ENCODE measurements at regions not wholly inside any gene's neighbourhood (a gene's known extent, or its start where the extent isn't known, plus 50 kb on each side); places are given as distances from the start of the nearest gene placed in this dataset.

DNA sequence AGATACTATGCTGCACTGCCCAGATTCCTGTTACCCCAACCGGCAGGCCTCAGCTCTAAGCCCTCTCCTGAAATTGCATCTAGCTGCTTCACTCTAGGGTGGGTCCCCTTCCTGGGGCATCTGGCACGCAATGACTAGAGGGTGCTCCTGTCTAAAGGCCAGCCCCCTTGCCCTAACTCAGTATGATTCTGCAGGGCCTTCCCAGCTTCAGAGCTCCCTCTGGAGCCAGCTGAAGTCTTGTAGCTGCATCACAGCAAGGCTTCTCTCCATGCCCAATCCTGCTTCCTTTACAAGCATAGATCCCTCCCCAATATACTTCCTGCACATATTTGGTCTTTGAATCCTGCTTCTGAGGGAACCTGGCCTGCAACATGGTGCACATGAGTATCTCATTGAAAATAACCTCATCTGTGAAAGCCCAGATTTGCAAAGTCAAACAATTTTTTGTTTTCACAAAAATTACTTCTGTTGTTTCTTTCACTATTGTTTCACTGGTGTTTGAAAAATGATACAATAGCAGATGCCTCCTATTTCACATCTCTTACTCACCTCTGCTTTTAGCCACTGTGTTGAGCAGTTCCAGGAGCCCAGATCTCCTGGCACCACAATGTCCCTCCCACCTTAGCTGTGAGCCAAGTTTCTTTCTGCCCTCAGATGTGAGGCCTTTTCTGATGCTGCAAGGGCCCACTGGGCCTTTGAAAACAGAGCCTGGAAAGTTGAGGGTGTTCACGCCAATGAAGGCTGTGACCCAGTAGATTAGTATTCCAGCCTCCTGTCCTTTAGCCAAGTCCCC is 169.5 kb upstream of the EGLN3 start:
- Histone ChIP-seq H3K27me3 (ENCODE audit: insufficient read depth, low read length) (peaks cover 58% of the 10 kb centered on the region), H3K79me2 (ENCODE audit: control insufficient read depth, insufficient read depth, low read length, unreplicated experiment) (no peaks in the 10 kb centered on the region), H3K4me3 (ENCODE audit: low read depth, low read length) (no peak overlapping the region), H3K4me1 (ENCODE audit: control insufficient read depth, insufficient read depth, low read length, unreplicated experiment) (no peaks in the 10 kb centered on the region), H2AFZ (ENCODE audit: low read length, unreplicated experiment) (no peak overlapping the region), H3K27ac (ENCODE audit: low read depth, low read length) (no peak overlapping the region), H3K36me3 (ENCODE audit: insufficient read depth, low read length) (no peaks in the 10 kb centered on the region)

DNA sequence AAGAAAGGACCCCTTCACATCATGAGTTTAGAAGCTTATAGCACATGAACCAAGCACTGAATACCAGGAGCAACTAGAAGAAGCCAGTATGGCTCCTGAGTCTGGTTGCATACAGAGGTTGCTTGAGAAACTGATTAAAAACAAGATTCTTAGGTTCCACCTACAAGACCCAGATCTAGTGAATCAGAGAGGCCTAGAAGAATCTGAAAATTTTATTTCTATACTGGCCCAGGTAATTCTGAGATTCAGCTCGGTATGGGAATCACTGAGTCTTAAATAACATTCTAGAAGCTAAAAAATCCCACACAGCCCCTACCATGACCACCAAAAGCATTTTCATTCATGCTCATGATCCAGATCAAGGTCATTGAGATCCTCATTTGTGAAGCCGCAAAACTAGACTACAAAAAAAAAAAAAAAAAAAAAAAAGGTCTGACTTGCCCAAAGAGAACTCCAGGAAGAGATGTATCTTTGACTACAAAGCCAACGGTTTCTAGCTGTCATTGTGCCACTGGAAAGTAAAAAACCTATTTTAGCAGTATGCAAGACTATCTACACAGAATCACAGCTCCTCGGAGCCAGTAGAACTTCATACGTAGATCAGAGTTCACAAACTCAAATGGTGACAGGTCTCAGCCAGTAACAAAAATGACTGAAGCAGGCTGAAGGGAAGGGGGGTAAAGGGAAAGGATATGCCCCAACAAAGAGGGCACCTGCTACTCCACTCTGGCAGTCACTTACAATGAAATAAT is 168.4 kb upstream of the EGLN3 start:
- H2AFZ ChIP-seq (ENCODE audit: low read length, unreplicated experiment): no peak overlapping the region
- H3K27me3 ChIP-seq (ENCODE audit: insufficient read depth, low read length): peaks cover 57% of the 10 kb centered on the region
- H3K27ac ChIP-seq (ENCODE audit: low read depth, low read length): no peak overlapping the region
- H3K36me3 ChIP-seq (ENCODE audit: insufficient read depth, low read length): no peaks in the 10 kb centered on the region
- no peak overlapping the region for H3K4me3 ChIP-seq (ENCODE audit: low read depth, low read length)
- H3K4me1 ChIP-seq (ENCODE audit: control insufficient read depth, insufficient read depth, low read length, unreplicated experiment): no peaks in the 10 kb centered on the region
- H3K79me2 ChIP-seq (ENCODE audit: control insufficient read depth, insufficient read depth, low read length, unreplicated experiment): no peaks in the 10 kb centered on the region

DNA sequence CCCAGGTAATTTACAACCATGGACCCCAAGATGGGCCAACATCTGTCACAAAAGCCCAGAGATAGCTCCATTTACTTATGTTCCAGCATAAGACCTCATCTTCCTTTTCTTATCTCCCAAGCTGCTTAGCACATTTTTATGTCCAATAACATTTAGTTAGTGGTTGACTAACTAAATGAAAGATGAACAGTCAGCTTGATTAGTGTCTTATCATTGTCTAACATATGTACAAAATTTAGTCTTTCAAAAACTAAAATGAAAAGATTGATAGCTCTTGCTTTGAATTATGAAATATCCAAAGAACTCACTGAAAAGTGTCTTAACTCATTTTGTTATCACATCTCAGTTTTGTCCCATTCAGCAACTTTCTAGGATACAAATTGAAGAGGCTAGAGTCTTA is 163.1 kb upstream of the EGLN3 start:
- Histone ChIP-seq H3K27ac (ENCODE audit: low read depth, low read length) (no peak overlapping the region), H3K79me2 (ENCODE audit: control insufficient read depth, insufficient read depth, low read length, unreplicated experiment) (no peaks in the 10 kb centered on the region), H3K4me1 (ENCODE audit: control insufficient read depth, insufficient read depth, low read length, unreplicated experiment) (no peaks in the 10 kb centered on the region), H2AFZ (ENCODE audit: low read length, unreplicated experiment) (no peak overlapping the region), H3K27me3 (ENCODE audit: insufficient read depth, low read length) (peaks cover 67% of the 10 kb centered on the region), H3K36me3 (ENCODE audit: insufficient read depth, low read length) (no peaks in the 10 kb centered on the region), H3K4me3 (ENCODE audit: low read depth, low read length) (no peak overlapping the region)

DNA sequence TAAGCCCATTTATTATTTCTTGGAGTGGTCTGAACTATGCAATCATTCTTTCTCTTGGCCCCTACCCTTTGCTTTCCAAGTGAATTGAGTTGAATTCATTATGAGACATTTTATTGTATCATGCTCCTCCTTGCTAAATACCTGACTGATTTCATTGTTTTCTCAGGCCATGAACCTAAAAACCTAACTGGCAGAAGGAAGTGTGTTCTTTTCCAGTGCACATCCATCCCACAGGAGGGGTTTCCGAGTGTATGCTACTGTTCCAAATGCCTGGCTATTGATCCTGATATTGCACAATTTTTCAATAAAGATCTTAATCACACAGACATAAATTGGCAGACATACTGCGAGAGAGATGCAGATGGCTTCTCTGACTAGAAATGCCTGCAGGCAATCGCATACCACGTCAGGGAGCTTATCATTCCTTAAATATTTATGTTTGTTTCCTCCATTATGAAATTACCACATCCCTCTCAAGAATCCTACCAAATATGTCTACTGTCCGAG is 162.2 kb upstream of the EGLN3 start:
- Histone ChIP-seq H3K27me3 (ENCODE audit: insufficient read depth, low read length) (peaks cover 63% of the 10 kb centered on the region), H3K27ac (ENCODE audit: low read depth, low read length) (no peak overlapping the region), H3K36me3 (ENCODE audit: insufficient read depth, low read length) (no peaks in the 10 kb centered on the region), H2AFZ (ENCODE audit: low read length, unreplicated experiment) (no peak overlapping the region), H3K4me1 (ENCODE audit: control insufficient read depth, insufficient read depth, low read length, unreplicated experiment) (no peaks in the 10 kb centered on the region), H3K79me2 (ENCODE audit: control insufficient read depth, insufficient read depth, low read length, unreplicated experiment) (no peaks in the 10 kb centered on the region), H3K4me3 (ENCODE audit: low read depth, low read length) (no peak overlapping the region)

DNA sequence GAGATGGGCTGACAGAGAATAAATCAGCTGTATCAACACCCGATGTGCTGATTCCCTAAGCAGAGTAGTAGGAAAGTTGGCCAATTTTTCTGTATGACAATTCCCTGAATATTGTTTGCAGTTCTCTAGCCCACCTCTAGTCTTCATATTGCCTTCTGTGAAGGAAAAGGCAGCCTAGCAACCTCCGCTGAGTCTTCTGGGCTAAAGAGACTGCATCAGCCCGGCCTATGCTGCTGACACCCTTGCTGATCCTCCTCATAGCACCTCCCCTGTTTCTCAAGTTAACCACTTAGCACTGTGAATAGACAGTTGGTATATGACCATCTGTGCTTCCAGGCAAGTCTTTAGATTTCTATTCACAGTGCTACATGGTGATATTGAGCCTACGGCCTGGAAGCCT is 161.1 kb upstream of the EGLN3 start:
- no peaks in the 10 kb centered on the region for H3K36me3 ChIP-seq (ENCODE audit: insufficient read depth, low read length)
- H3K4me1 ChIP-seq (ENCODE audit: control insufficient read depth, insufficient read depth, low read length, unreplicated experiment): no peaks in the 10 kb centered on the region
- no peaks in the 10 kb centered on the region for H3K79me2 ChIP-seq (ENCODE audit: control insufficient read depth, insufficient read depth, low read length, unreplicated experiment)
- no peak overlapping the region for H3K27ac ChIP-seq (ENCODE audit: low read depth, low read length)
- H3K4me3 ChIP-seq (ENCODE audit: low read depth, low read length): no peak overlapping the region
- H2AFZ ChIP-seq (ENCODE audit: low read length, unreplicated experiment): no peak overlapping the region
- peaks cover 66% of the 10 kb centered on the region for H3K27me3 ChIP-seq (ENCODE audit: insufficient read depth, low read length)

DNA sequence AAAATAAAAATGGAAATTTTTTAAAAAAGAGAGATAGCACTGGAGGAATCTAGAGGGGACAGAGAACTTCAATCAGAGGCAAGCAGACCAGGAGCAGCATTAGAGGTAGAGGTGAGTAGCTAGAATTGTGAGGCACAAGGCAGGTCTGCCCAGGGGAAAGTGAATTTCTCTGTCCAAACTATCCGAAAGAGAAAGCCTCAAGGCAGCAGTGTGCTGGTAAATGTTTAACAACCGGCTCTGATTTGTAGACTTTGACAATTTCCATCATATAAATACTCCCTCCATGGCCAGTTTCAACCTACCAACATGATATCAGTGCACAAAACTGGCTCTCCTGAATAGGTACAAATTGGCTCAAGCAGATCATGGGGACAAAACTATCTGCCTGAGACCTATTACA is 160.6 kb upstream of the EGLN3 start:
- no peak overlapping the region for H3K4me3 ChIP-seq (ENCODE audit: low read depth, low read length)
- no peaks in the 10 kb centered on the region for H3K79me2 ChIP-seq (ENCODE audit: control insufficient read depth, insufficient read depth, low read length, unreplicated experiment)
- no peak overlapping the region for H3K27ac ChIP-seq (ENCODE audit: low read depth, low read length)
- H3K27me3 ChIP-seq (ENCODE audit: insufficient read depth, low read length): peaks cover 68% of the 10 kb centered on the region
- H3K36me3 ChIP-seq (ENCODE audit: insufficient read depth, low read length): no peaks in the 10 kb centered on the region
- no peaks in the 10 kb centered on the region for H3K4me1 ChIP-seq (ENCODE audit: control insufficient read depth, insufficient read depth, low read length, unreplicated experiment)
- H2AFZ ChIP-seq (ENCODE audit: low read length, unreplicated experiment): no peak overlapping the region

DNA sequence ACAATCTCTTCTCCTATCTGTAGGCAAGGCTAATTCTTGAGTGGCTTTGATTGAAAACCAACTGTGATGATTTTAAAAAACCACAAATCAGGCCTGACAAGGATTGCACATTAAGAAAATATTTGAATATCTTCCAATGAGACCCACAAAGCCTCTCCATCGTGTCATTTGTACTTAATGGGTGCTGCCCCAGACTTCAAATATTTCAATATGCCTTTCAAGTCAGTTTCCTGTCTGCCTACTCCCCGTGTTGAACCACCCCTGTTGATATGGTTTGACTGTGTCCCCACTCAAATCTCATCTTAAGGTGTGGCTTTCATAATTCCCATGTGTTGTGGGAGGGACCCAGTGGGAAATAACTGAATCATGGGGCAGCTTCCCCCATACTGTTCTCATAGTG is 159.7 kb upstream of the EGLN3 start:
- no peaks in the 10 kb centered on the region for H3K79me2 ChIP-seq (ENCODE audit: control insufficient read depth, insufficient read depth, low read length, unreplicated experiment)
- H3K36me3 ChIP-seq (ENCODE audit: insufficient read depth, low read length): no peaks in the 10 kb centered on the region
- no peak overlapping the region for H2AFZ ChIP-seq (ENCODE audit: low read length, unreplicated experiment)

DNA sequence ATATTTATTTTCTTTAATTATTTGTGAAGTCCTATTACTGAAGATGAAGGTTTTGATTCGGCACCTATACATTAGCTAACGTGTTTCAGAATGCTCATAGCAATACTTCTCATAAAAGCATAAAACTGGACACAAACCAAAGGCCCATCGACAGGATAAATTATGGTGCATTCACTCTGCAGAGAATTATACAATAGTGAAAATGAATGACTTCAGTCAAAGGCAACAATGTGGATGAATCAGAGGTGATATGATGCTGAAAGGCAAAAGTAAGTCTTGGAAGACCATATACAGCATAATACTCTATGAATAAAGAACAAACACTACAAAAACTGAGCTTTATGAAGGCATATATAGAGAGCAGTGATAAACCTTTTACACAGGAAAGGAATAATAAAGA is 156.6 kb upstream of the EGLN3 start:
- Histone ChIP-seq H3K4me3 (ENCODE audit: low read depth, low read length) (no peak overlapping the region), H2AFZ (ENCODE audit: low read length, unreplicated experiment) (no peak overlapping the region), H3K36me3 (ENCODE audit: insufficient read depth, low read length) (no peaks in the 10 kb centered on the region), H3K27ac (ENCODE audit: low read depth, low read length) (no peak overlapping the region), H3K79me2 (ENCODE audit: control insufficient read depth, insufficient read depth, low read length, unreplicated experiment) (no peaks in the 10 kb centered on the region), H3K4me1 (ENCODE audit: control insufficient read depth, insufficient read depth, low read length, unreplicated experiment) (no peaks in the 10 kb centered on the region), H3K27me3 (ENCODE audit: insufficient read depth, low read length) (peaks cover 66% of the 10 kb centered on the region)

More for the DNA sequence above, 159.7 kb upstream of the EGLN3 start:
- no peaks in the 10 kb centered on the region for H3K4me1 ChIP-seq (ENCODE audit: control insufficient read depth, insufficient read depth, low read length, unreplicated experiment)
- no peak overlapping the region for H3K27ac ChIP-seq (ENCODE audit: low read depth, low read length)
- peaks cover 76% of the 10 kb centered on the region for H3K27me3 ChIP-seq (ENCODE audit: insufficient read depth, low read length)
- H3K4me3 ChIP-seq (ENCODE audit: low read depth, low read length): no peak overlapping the region

DNA sequence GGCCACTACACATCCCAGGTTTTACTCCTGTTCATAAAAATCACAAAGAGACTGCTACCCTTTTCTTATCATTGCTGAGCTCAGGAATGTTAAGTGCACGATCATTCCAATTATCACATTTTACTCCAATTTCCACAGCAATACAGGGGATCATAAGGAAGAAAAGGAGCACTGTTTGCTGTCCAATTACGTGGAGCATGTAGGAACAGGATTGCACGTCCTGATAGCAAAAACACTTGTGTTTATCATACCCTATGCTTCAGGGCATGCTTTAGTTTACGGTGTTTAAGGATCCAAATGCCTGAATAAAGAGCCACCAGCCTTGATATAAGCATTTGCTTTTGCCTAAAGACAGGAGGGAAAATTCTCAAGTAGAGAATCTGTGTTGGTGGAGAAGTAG is 155.4 kb upstream of the EGLN3 start:
- no peak overlapping the region for H2AFZ ChIP-seq (ENCODE audit: low read length, unreplicated experiment)
- peaks cover 57% of the 10 kb centered on the region for H3K27me3 ChIP-seq (ENCODE audit: insufficient read depth, low read length)
- H3K36me3 ChIP-seq (ENCODE audit: insufficient read depth, low read length): no peaks in the 10 kb centered on the region
- no peaks in the 10 kb centered on the region for H3K79me2 ChIP-seq (ENCODE audit: control insufficient read depth, insufficient read depth, low read length, unreplicated experiment)
- no peaks in the 10 kb centered on the region for H3K4me1 ChIP-seq (ENCODE audit: control insufficient read depth, insufficient read depth, low read length, unreplicated experiment)
- H3K27ac ChIP-seq (ENCODE audit: low read depth, low read length): no peak overlapping the region
- no peak overlapping the region for H3K4me3 ChIP-seq (ENCODE audit: low read depth, low read length)

DNA sequence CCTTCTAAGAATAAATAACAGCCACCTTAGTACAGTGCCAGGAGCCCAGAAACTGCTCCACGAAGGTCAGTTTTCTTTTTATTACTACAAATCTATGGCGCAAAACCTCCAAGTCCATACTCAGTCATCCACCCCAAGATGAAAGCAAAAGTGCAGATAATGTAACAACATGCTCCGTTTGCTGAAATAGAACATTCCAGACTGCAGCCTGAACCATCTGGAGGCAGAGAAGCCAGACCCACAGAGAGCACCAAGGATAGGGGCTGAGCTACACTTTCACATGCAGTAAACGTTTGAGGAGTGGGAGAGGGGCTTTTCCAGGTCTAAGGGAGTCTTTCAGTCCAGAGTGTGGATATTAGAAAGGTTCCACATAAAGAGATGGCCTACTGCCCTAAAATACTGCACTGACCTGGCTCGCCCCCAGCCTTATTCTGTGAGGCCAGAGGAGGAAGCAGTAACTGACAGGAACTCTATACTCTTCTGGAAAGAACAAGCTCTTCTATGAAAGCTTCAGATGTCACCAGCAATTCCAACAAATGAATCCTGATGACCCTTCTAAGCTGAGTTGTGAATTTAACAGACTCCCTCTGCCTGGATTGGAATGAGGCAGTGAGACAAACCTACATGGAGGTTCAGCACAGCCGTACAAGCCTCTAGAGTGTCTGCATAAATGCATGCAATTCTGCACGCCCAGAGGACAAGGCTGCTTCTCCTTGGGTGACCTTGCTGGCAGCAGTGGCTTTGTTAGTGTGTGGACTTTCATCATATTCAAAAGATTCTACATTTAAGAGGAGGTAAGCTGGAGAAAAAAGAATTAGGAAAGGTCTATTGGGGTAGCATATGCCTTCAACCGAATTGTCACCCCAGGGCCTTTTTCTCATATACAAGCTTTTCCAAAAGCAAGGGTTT is 153.9 kb upstream of the EGLN3 start:
- Histone ChIP-seq H3K36me3 (ENCODE audit: insufficient read depth, low read length) (no peaks in the 10 kb centered on the region), H3K27ac (ENCODE audit: low read depth, low read length) (no peak overlapping the region), H3K27me3 (ENCODE audit: insufficient read depth, low read length) (peaks cover 43% of the 10 kb centered on the region), H3K79me2 (ENCODE audit: control insufficient read depth, insufficient read depth, low read length, unreplicated experiment) (no peaks in the 10 kb centered on the region), H3K4me1 (ENCODE audit: control insufficient read depth, insufficient read depth, low read length, unreplicated experiment) (no peaks in the 10 kb centered on the region), H3K4me3 (ENCODE audit: low read depth, low read length) (no peak overlapping the region), H2AFZ (ENCODE audit: low read length, unreplicated experiment) (no peak overlapping the region)

All from ACC112 (cell line).